ENCODE measurements at regions not wholly inside any gene's neighbourhood (a gene's known extent, or its start where the extent isn't known, plus 50 kb on each side); places are given as distances from the start of the nearest gene placed in this dataset.

DNA sequence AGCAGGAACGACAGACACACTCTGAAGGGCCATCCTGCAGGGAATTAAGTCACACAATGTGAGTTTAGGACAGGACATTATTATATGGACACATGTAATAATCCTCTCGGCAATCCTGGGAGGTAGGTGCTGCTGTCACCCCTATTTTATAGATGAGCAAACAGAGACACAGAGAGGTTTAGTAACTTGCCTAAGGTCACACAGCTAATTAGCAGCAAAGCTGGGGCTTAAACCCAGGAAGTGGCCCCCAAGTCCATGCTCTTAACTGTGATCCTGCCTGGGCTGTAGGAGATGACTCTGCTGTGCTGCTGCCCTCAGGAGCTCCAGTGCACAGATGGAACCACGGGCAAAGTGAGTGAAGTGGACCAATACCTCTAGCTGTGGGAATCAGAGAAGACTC, 660.0 kb downstream of the PTPRU start:
- TF ChIP-seq, protein P1, sequence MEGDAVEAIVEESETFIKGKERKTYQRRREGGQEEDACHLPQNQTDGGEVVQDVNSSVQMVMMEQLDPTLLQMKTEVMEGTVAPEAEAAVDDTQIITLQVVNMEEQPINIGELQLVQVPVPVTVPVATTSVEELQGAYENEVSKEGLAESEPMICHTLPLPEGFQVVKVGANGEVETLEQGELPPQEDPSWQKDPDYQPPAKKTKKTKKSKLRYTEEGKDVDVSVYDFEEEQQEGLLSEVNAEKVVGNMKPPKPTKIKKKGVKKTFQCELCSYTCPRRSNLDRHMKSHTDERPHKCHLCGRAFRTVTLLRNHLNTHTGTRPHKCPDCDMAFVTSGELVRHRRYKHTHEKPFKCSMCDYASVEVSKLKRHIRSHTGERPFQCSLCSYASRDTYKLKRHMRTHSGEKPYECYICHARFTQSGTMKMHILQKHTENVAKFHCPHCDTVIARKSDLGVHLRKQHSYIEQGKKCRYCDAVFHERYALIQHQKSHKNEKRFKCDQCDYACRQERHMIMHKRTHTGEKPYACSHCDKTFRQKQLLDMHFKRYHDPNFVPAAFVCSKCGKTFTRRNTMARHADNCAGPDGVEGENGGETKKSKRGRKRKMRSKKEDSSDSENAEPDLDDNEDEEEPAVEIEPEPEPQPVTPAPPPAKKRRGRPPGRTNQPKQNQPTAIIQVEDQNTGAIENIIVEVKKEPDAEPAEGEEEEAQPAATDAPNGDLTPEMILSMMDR (IDR thresholded peaks at IDR 0.05; ENCODE audit: low read length, missing control alignments) = no peak
- DNase-seq (ENCODE audit: low read depth) = no peak
- H3K4me3 ChIP-seq (replicated peaks; ENCODE audit: low read depth, low read length) = no peak overlapping the region

DNA sequence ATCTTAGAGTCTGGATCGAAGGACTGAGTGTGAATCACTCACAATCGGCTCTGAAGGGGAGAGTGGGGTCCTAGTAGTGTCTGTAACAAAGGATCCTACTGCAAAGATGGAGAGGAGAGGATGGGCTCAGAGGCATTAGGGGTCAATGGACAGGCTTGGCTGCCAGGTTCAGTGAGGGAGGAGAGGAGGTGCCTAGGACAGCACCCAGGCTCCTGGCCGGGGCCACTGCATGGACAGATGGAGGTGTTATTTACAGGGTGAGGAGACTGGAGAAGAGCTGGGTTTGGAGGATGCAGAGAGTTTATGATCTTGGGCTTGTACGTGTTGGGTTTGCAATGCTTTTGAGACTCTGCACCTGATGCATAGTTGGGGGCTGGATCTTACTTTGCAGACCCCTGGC, 658.9 kb downstream of the PTPRU start:
- no peak overlapping the region for H3K4me3 ChIP-seq (replicated peaks; ENCODE audit: low read depth, low read length)
- TF ChIP-seq, protein P1 (IDR thresholded peaks at IDR 0.05; ENCODE audit: low read length, missing control alignments) = no peak
- DNase-seq (ENCODE audit: low read depth) = no peak

DNA sequence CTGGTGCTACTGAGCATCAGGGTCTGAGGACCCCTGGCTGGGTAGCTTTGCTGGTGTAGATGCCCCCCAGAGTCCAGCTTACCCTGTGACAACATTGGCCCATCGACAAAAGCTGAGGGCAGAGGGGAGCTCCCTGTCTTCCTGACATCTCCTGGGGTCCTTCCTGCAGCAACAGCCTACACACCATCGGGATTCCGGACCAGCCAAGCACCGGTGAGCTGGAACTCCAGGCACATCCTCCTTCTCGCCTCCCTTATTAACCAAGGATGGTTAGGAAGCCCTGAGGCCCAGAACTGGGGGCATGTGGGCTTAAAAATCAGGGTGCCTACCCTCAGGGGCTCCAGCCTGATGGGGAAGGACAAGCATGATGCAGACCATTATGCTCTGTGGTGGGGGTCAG, 658.0 kb downstream of the PTPRU start:
- DNase-seq (ENCODE audit: low read depth) = no peak
- TF ChIP-seq, protein P1 (IDR thresholded peaks at IDR 0.05; ENCODE audit: low read length, missing control alignments) = no peak
- H3K4me3 ChIP-seq (replicated peaks; ENCODE audit: low read depth, low read length) = no peak overlapping the region

DNA sequence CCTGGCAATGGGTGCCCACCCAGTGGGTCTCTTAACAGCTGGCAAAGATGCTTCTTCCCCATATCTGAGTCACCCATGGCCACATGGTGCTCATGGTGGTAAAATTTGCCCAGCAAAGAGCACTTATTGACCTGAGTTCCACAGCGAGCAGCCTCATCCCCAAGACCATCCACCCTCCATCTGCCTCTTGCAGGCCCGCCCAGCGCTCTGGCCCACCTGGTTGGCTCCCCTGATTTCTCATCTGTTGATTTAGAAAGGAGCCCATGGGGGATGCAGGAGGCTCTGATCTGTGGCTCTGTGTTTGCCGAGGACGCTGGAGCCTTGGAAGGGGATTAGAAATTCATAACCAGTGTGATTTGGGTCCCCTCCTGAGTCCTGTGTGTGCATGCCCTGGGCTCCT, 657.5 kb downstream of the PTPRU start:
- DNase-seq (ENCODE audit: low read depth) = no peak
- no peak overlapping the region for H3K4me3 ChIP-seq (replicated peaks; ENCODE audit: low read depth, low read length)
- TF ChIP-seq, protein P1 (IDR thresholded peaks at IDR 0.05; ENCODE audit: low read length, missing control alignments) = no peak

DNA sequence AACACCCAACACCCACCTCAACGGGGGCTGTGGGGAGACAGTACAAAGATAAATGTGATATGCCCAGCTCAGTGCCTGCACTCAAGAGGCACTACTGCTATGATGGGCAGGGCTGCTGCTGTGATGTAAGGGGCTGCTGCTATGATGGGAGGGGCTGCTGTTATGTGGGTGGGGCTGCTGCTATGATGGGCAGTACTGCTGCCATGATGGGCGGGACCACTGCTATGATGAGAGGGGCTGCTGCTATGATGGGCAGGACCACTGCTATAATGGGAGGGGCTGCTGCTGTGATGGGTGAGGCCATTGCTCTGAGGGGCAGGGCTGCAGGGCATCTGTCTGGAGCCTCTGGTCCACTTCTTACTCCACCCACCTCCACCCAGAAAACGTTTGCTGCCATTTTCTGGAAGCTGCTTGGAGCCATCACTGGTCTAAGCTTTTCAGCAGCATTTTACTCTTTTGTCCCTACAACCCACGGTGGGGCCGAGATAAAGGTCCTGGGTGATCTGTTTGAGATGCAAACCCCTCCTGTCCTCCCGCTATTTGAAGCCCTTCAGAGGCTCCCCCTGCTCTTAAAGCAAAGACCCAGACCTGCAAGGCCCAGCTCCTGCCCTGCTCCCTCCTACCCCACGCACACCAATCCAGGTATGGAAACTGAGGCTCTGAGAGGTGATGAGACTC, 656.9 kb downstream of the PTPRU start:
- DNase-seq (ENCODE audit: low read depth) = no peak
- TF ChIP-seq, protein P1 (IDR thresholded peaks at IDR 0.05; ENCODE audit: low read length, missing control alignments) = no peak
- H3K4me3 ChIP-seq (replicated peaks; ENCODE audit: low read depth, low read length) = no peak overlapping the region

DNA sequence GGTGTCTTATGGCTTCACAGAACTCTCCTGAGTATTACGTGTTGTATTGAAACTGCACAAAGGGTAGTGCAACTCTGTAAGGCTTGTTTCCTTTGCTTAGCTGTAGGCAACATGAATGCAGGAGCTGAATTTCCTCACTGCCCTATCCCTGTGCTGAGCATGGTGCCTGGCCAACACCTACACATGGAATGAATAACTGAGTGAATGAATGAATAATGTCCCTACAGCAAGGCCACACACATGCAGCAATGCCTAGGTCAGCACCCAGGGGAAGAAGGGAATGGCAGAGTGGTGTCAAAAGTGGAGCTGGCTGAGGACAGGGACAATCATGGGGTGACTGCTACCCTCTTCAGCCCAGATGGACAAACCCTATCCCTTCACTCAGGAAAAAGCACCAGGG, 655.9 kb downstream of the PTPRU start:
- H3K4me3 ChIP-seq (replicated peaks; ENCODE audit: low read depth, low read length) = no peak overlapping the region
- TF ChIP-seq, protein P1 (IDR thresholded peaks at IDR 0.05; ENCODE audit: low read length, missing control alignments) = no peak
- no peak for DNase-seq (ENCODE audit: low read depth)

Data from fibroblast of pulmonary artery (primary cell).